GM18870 (cell line): ENCODE measurements at regions not wholly inside any gene's neighbourhood (a gene's known extent, or its start where the extent isn't known, plus 50 kb on each side); places are given as distances from the start of the nearest gene placed in this dataset.
"Not testable (repeated sequence)": the region's sequence is repeated elsewhere in the genome, so short reads cannot be mapped to it uniquely, and the experiment has no call there.

Experiments
- ATAC-seq: cut with Tn5 transposase; IDR thresholded peaks from one replicate; pipeline ENCODE4 v1.9.1; 2021; ENCODE audit warnings: moderate library complexity; ENCODE audit not compliant: unreplicated experiment

GRCh38 chr6:86478316-86478715 lies 459.0 kb upstream of the HTR1E start:
- ATAC-seq, result not testable (repeated sequence)

- no peak for ATAC-seq
These were observed 459.7 kb upstream of the HTR1E start for GRCh38 chr6:86477500-86478148.

- ATAC-seq, result no peak
These were observed 461.0 kb upstream of the HTR1E start for GRCh38 chr6:86476311-86476710.

GRCh38 chr6:86474081-86474480 lies 463.2 kb upstream of the HTR1E start:
- ATAC-seq, result no peak

- ATAC-seq, result no peak
These were observed 465.5 kb upstream of the HTR1E start for GRCh38 chr6:86471791-86472190.

- ATAC-seq, result no peak
These were observed 477.4 kb upstream of the HTR1E start for GRCh38 chr6:86459978-86460377.

- ATAC-seq, result no peak
These were observed 480.5 kb upstream of the HTR1E start for GRCh38 chr6:86456821-86457220.

GRCh38 chr6:86453232-86453631 lies 484.1 kb upstream of the HTR1E start:
- ATAC-seq, result no peak

GRCh38 chr6:86448398-86448797 lies 488.9 kb upstream of the HTR1E start:
- no peak for ATAC-seq

- ATAC-seq, result no peak
These were observed 496.7 kb upstream of the HTR1E start for GRCh38 chr6:86440608-86441007.

- ATAC-seq, result no peak
These were observed 513.8 kb upstream of the HTR1E start for GRCh38 chr6:86423571-86423970.

GRCh38 chr6:86412057-86412456 lies 525.3 kb upstream of the HTR1E start:
- no peak for ATAC-seq

- ATAC-seq, result no peak
These were observed 530.2 kb upstream of the HTR1E start for GRCh38 chr6:86407128-86407527.

GRCh38 chr6:86392850-86393249 lies 544.5 kb upstream of the HTR1E start:
- not testable (repeated sequence) for ATAC-seq

- ATAC-seq, result no peak
These were observed 556.7 kb upstream of the HTR1E start for GRCh38 chr6:86380571-86381125.

- ATAC-seq, result no peak
These were observed 579.5 kb upstream of the HTR1E start for GRCh38 chr6:86357877-86358276.

- no peak for ATAC-seq
These were observed 582.1 kb upstream of the HTR1E start for GRCh38 chr6:86355271-86355670.

GRCh38 chr6:86331919-86332318 lies 605.4 kb upstream of the HTR1E start:
- no peak for ATAC-seq

- ATAC-seq, result no peak
These were observed 606.0 kb upstream of the HTR1E start for GRCh38 chr6:86331265-86331840.

GRCh38 chr6:86306210-86306609 lies 631.1 kb upstream of the HTR1E start:
- ATAC-seq, result no peak

GRCh38 chr6:86285876-86286275 lies 643.2 kb upstream of the SYNCRIP start:
- no peak for ATAC-seq

GRCh38 chr6:86284809-86285480 lies 642.3 kb upstream of the SYNCRIP start:
- ATAC-seq, result not testable (repeated sequence)
